RWPE1 (cell line): ENCODE measurements at regions not wholly inside any gene's neighbourhood (a gene's known extent, or its start where the extent isn't known, plus 50 kb on each side); places are given as distances from the start of the nearest gene placed in this dataset.

ENCODE experiments used
- CTCF ChIA-PET: fragments of 350-600 bp; sonication (Branson Sonifier 250); formaldehyde crosslinking; extraction: SDS; loops from one replicate; lab custom pipeline; 2021; lab: Yijun Ruan, JAX
- POLR2A ChIA-PET: fragments of 400-600 bp; formaldehyde crosslinking; extraction: SDS; loops from one replicate; lab custom pipeline; 2020; ENCODE audit warnings: antibody characterized with exemption; ENCODE audit not compliant: low non-redundant PET; lab: Yijun Ruan, JAX
- DNase-seq: peaks from one replicate; pipeline ENCODE4 v3.0.0; 2012; ENCODE audit warnings: low spot score
- H3K27ac ChIP-seq: fragments of 450-650 bp; 2 replicates; pipeline ENCODE4 v1.5.1; 2017
- CTCF ChIP-seq: fragments of 450-650 bp; conservative IDR thresholded peaks from 2 replicates; pipeline ENCODE4 v1.5.1; 2017; ENCODE audit warnings: low read depth, mild to moderate bottlenecking

GRCh38 chr12:46089414-46090162 is 99.2 kb upstream of the SCAF11 start:
- TF ChIP-seq CTCF = no peak
- ChIA-PET CTCF (interaction anchor here (0.6 kb wide), 1 partner anchor 600 kb away, joined by 6 read pairs; no protein-coding TSS in a partner anchor), POLR2A (no interaction called here)
- DNase-seq = no peak
- no peak overlapping the region for H3K27ac ChIP-seq

- no peak overlapping the region for H3K27ac ChIP-seq
- ChIA-PET CTCF (interaction anchor here (0.6 kb wide), 2 partner anchors 78 to 341 kb away, joined by 3 to 7 read pairs; no protein-coding TSS in a partner anchor), POLR2A (no interaction called here)
- no peak for DNase-seq
- TF ChIP-seq CTCF = no peak
Measured at GRCh38 chr12:46087916-46088439, 97.6 kb upstream of the SCAF11 start.

- H3K27ac ChIP-seq = no peak overlapping the region
- ChIA-PET CTCF (interaction anchor here (0.8 to 1.2 kb wide), 2 partner anchors 14 to 936 kb away, joined by 3 read pairs; no protein-coding TSS in a partner anchor), POLR2A (no interaction called here)
- no peak for TF ChIP-seq CTCF
- DNase-seq = no peak
Measured at GRCh38 chr12:46084666-46085631, 94.6 kb upstream of the SCAF11 start.

GRCh38 chr12:46082490-46083200 is 92.3 kb upstream of the SCAF11 start:
- no peak for TF ChIP-seq CTCF
- H3K27ac ChIP-seq = no peak overlapping the region
- DNase-seq = no peak
- ChIA-PET POLR2A (no interaction called here), CTCF (interaction anchor here (1.0 to 1.3 kb wide), 3 partner anchors 10 to 939 kb away, joined by 3 to 4 read pairs (median 4); no protein-coding TSS in a partner anchor)

GRCh38 chr12:46073321-46073720 is 82.9 kb upstream of the SCAF11 start:
- no peak for DNase-seq
- CTCF ChIA-PET = interaction anchor here (2.0 kb wide), 1 partner anchor 52 kb away, joined by 8 read pairs; no protein-coding TSS in a partner anchor

More at GRCh38 chr12:46073321-46073720, 82.9 kb upstream of the SCAF11 start:
- no peak overlapping the region for H3K27ac ChIP-seq
- POLR2A ChIA-PET = no interaction called here
- TF ChIP-seq CTCF = no peak
